ENCODE measurements at regions not wholly inside any gene's neighbourhood (a gene's known extent, or its start where the extent isn't known, plus 50 kb on each side); places are given as distances from the start of the nearest gene placed in this dataset.

GRCh38 chr12:4044101-4044500 is 170.9 kb upstream of the PARP11 start:
- TF ChIP-seq REST (IDR thresholded peaks at IDR 0.05; ENCODE audit: low read depth) (no peak), CREB1 (IDR thresholded peaks at IDR 0.05; ENCODE audit: low read depth) (no peak), EP300 (IDR thresholded peaks at IDR 0.05; ENCODE audit: borderline replicate concordance) (no peak), YY1 (IDR thresholded peaks at IDR 0.05; ENCODE audit: low read depth) (no peak), TCF12 (IDR thresholded peaks at IDR 0.05; ENCODE audit: low read depth) (no peak), EGR1 (IDR thresholded peaks at IDR 0.05) (no peak), RAD21 (IDR thresholded peaks at IDR 0.05; ENCODE audit: low read depth) (no peak)
- TF ChIP-seq, protein P1, sequence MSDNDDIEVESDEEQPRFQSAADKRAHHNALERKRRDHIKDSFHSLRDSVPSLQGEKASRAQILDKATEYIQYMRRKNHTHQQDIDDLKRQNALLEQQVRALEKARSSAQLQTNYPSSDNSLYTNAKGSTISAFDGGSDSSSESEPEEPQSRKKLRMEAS (IDR thresholded peaks at IDR 0.05), result no peak
